ENCODE measurements at regions not wholly inside any gene's neighbourhood (a gene's known extent, or its start where the extent isn't known, plus 50 kb on each side); places are given as distances from the start of the nearest gene placed in this dataset.

DNA sequence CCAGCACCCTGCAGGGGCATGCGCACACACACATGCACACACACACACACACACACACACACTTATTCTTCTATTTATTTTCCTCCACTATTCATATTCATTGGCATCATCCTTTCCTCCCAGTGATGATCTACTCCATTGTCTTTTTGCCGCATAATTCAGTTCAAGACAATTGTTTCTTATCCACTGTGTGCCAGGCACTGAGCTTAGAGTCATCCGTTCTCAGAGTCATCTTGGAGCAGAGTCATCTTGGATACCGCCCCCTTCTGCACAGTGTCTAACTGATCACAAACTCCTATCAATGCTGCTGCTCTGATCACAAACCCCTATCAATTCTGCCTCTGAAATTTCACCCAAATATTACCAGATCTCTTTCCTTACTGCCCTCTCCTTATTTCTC is 102.8 kb upstream of the PROX1 start:
- TF ChIP-seq, protein P1, sequence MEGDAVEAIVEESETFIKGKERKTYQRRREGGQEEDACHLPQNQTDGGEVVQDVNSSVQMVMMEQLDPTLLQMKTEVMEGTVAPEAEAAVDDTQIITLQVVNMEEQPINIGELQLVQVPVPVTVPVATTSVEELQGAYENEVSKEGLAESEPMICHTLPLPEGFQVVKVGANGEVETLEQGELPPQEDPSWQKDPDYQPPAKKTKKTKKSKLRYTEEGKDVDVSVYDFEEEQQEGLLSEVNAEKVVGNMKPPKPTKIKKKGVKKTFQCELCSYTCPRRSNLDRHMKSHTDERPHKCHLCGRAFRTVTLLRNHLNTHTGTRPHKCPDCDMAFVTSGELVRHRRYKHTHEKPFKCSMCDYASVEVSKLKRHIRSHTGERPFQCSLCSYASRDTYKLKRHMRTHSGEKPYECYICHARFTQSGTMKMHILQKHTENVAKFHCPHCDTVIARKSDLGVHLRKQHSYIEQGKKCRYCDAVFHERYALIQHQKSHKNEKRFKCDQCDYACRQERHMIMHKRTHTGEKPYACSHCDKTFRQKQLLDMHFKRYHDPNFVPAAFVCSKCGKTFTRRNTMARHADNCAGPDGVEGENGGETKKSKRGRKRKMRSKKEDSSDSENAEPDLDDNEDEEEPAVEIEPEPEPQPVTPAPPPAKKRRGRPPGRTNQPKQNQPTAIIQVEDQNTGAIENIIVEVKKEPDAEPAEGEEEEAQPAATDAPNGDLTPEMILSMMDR (IDR thresholded peaks at IDR 0.05): no peak
- no peak for TF ChIP-seq POLR2AphosphoS5 (IDR thresholded peaks at IDR 0.05)
